ENCODE measurements at regions not wholly inside any gene's neighbourhood (a gene's known extent, or its start where the extent isn't known, plus 50 kb on each side); places are given as distances from the start of the nearest gene placed in this dataset.

- Histone ChIP-seq H3K36me3 (no peaks in the 10 kb centered on the region), H3K4me3 (no peak overlapping the region), H3K4me1 (no peaks in the 10 kb centered on the region), H3K27ac (no peak overlapping the region), H3K27me3 (no peaks in the 10 kb centered on the region), H3K9me3 (peaks cover 0 to 9% (median 0%) of the 10 kb centered on the region in 3 donors)
- WGBS, 2 donors (ENCODE audit: low coverage in 1 of 2) = 38 to 68% methylated on average over 6 of the region's 6 CpGs
- TF ChIP-seq CTCF (IDR thresholded peaks at IDR 0.05) (no peak), POLR2A (IDR thresholded peaks at IDR 0.05) (no peak), EP300 (IDR thresholded peaks at IDR 0.05) (no peak), POLR2AphosphoS5 (IDR thresholded peaks at IDR 0.05) (no peak)
- ATAC-seq = no peak
Observed at GRCh38 chr3:82957696-82958095, 1196.3 kb upstream of the GBE1 start.

GRCh38 chr3:82957079-82957478, 1195.6 kb upstream of the GBE1 start:
- 10 to 31% methylated on average over 1 of the region's 1 CpG for WGBS, 2 donors (ENCODE audit: low coverage in 1 of 2)
- Histone ChIP-seq H3K4me3 (no peak overlapping the region), H3K9me3 (peaks cover 0 to 9% (median 0%) of the 10 kb centered on the region in 3 donors), H3K27me3 (no peaks in the 10 kb centered on the region), H3K4me1 (no peaks in the 10 kb centered on the region), H3K36me3 (no peaks in the 10 kb centered on the region), H3K27ac (no peak overlapping the region)
- ATAC-seq = no peak
- TF ChIP-seq POLR2A (IDR thresholded peaks at IDR 0.05) (no peak), EP300 (IDR thresholded peaks at IDR 0.05) (no peak), CTCF (IDR thresholded peaks at IDR 0.05) (no peak), POLR2AphosphoS5 (IDR thresholded peaks at IDR 0.05) (no peak)

- H3K27ac ChIP-seq = no peak overlapping the region
- no peak for TF ChIP-seq POLR2A (IDR thresholded peaks at IDR 0.05)
- no peak for TF ChIP-seq POLR2AphosphoS5 (IDR thresholded peaks at IDR 0.05)
- no peak for TF ChIP-seq CTCF (IDR thresholded peaks at IDR 0.05)
- TF ChIP-seq EP300 (IDR thresholded peaks at IDR 0.05) = no peak
- ATAC-seq = no peak
- 94 to 100% methylated on average over 1 of the region's 1 CpG for WGBS, 2 donors (ENCODE audit: low coverage in 1 of 2)
- no peak overlapping the region for H3K4me3 ChIP-seq
- no peaks in the 10 kb centered on the region for H3K27me3 ChIP-seq
- H3K36me3 ChIP-seq = no peaks in the 10 kb centered on the region
- H3K4me1 ChIP-seq = no peaks in the 10 kb centered on the region
- H3K9me3 ChIP-seq = peaks cover 0 to 9% (median 0%) of the 10 kb centered on the region in 3 donors
Observed at GRCh38 chr3:82954486-82954885, 1193.0 kb upstream of the GBE1 start.

GRCh38 chr3:82942041-82942440, 1180.6 kb upstream of the GBE1 start:
- Histone ChIP-seq H3K9me3 (peaks cover 0 to 30% (median 0%) of the 10 kb centered on the region in 3 donors), H3K27ac (no peak overlapping the region)
- no peak for TF ChIP-seq CTCF (IDR thresholded peaks at IDR 0.05)
- TF ChIP-seq POLR2AphosphoS5 (IDR thresholded peaks at IDR 0.05) = no peak
- TF ChIP-seq POLR2A (IDR thresholded peaks at IDR 0.05) = no peak
- no peak for TF ChIP-seq EP300 (IDR thresholded peaks at IDR 0.05)

GRCh38 chr3:82940124-82940523, 1178.7 kb upstream of the GBE1 start:
- H3K4me1 ChIP-seq = no peaks in the 10 kb centered on the region
- H3K4me3 ChIP-seq = no peak overlapping the region

More at GRCh38 chr3:82942041-82942440, 1180.6 kb upstream of the GBE1 start:
- Histone ChIP-seq H3K27me3 (no peaks in the 10 kb centered on the region), H3K4me3 (no peak overlapping the region), H3K36me3 (no peaks in the 10 kb centered on the region), H3K4me1 (no peaks in the 10 kb centered on the region)
- ATAC-seq = no peak

More at GRCh38 chr3:82940124-82940523, 1178.7 kb upstream of the GBE1 start:
- 87 to 97% methylated on average over 5 to 13 of the region's 16 CpGs for WGBS, 2 donors (ENCODE audit: low coverage in 1 of 2)
- H3K9me3 ChIP-seq = peaks cover 0 to 26% (median 0%) of the 10 kb centered on the region in 3 donors
- no peaks in the 10 kb centered on the region for H3K27me3 ChIP-seq
- TF ChIP-seq CTCF (IDR thresholded peaks at IDR 0.05) (no peak), POLR2AphosphoS5 (IDR thresholded peaks at IDR 0.05) (no peak), POLR2A (IDR thresholded peaks at IDR 0.05) (no peak), EP300 (IDR thresholded peaks at IDR 0.05) (no peak)
- ATAC-seq = no peak
- H3K27ac ChIP-seq = no peak overlapping the region
- H3K36me3 ChIP-seq = no peaks in the 10 kb centered on the region
